ENCODE measurements at regions not wholly inside any gene's neighbourhood (a gene's known extent, or its start where the extent isn't known, plus 50 kb on each side); places are given as distances from the start of the nearest gene placed in this dataset.

DNA sequence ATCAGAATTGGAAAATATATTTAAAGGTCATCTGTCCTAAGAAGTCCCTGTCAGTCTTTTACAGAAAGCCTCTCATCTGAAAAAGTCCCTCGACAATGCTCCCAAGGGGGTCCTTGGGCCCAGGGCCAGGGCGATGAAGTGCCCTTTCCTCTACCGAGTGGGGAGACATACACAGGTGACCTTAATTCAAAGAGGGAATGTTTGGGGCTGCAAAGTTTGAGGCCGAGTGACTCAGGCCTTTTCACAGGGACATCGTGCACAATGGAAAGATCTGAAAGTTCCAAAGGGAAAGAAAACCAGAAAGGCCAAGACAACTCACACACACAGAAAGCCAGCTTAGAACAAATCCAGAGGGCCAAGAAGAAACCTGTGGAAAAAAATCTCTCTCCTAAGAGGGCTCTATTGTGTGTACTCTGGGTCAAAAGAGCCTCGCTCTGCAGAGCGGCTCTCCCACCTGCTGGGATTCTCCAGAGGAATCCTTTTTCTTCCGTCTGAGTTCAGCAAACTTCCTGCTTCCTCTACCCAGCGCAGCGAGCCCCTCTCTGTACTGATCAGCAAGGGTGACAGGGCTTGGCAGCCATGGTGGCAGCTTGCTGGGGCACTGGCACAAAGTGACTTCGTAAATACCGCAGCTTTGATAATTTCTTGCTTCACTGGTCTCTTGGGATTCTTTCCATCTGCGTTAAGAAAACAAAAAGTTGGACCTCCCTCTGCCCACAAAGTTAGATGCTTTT is 259.1 kb downstream of the OPA1 start:
- DNase-seq, result peak; percentile 8

DNA sequence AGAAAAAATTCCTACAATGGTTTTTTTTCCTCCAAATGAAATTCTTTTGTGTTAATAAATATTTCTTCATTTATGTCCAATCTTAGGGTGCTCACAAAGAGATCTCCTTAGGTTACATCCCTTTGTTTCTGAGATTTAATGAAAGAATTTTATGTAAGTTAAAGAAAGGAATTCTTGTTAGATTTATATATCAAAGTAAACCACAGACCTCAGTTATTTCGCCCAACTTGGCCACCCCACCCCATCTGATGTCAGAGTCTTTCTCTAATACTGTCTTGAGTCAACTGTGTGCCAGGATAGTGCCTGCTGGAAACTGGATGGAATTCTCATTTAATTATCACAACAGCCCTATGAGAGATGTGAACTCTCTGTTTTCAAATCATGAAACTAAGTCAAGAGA is 259.9 kb downstream of the OPA1 start:
- no peak for DNase-seq

- DNase-seq, result no peak
Measured at GRCh38 chr3:193853511-193854219, 260.7 kb downstream of the OPA1 start.

DNA sequence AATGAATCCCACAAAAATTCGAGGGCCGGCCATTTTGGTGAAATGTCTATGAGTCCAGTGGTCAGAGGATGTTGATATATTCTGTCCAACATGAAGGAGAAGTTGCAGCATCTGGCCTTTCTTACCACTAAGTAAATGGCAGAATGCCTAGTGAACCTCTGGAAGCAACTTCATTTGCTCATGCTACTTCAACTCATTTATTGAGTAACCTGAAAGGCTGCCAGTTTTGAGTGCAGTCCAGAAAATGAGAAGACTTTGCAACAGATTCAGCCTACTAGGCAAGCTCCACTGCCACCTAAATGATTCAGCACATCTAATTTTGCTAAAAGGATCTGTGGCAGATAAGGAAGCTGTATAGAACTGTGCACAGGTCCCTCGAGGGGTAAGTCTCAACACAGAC is 265.0 kb downstream of the OPA1 start:
- no peak for DNase-seq

- DNase-seq, result no peak
Measured at GRCh38 chr3:193859195-193859594, 266.2 kb downstream of the OPA1 start.

GRCh38 chr3:193861012-193861411 is 268.0 kb downstream of the OPA1 start:
- no peak for DNase-seq

- no peak for DNase-seq
Measured at GRCh38 chr3:193862843-193863242, 269.8 kb downstream of the OPA1 start.

DNA sequence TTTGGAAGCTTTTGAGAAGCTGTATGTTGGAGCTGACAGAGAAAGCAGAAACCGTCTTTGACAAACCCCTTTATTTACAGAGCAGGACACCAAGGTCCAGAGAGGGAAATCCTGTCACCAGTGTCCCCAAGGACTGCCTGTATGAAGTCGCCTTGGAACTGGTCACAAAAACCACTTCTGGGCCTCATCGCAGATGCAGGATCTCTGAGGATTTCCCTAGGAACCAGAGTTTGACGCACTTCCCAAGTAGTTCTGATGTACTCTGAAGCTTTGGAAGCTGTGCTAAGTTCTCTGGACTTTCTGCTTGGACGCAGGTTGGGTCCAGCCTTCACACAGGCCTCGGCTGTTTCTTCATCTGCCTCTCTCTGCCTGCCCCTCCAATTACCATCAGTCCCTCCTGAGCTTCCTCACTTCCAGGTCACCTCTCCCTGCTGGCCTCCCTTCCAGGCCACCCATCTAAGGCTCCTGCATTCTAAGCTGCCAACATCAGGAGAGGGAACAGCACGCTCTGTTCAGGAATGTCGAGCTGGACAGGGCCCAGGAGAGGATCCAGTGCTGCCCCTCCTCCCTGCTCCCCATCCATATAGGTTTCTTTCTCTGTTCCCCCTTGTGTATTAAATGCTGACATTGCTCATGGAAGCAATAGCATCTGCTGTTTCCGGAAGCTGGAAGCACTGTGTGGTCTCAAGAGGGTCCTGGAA is 270.8 kb downstream of the OPA1 start:
- no peak for DNase-seq

DNA sequence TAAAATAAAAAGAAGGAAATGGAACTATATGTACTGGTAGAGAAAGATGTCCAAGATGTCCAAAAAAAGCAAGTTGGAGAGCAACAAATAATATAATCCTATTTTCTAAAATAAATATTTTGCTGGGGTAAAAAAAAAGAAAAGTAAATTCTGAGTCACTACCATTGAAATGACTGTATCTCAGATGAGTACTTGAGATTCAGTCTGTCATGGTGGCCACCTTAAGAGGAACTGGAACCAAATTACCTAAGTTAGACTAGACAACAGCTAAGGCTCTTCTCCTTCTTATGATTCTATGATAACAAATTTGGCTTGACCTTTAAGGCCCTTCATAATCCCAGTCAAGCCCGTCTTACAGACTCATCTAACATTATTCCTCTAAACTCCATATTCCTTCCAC is 270.6 kb upstream of the HES1 start:
- DNase-seq, result no peak

DNA sequence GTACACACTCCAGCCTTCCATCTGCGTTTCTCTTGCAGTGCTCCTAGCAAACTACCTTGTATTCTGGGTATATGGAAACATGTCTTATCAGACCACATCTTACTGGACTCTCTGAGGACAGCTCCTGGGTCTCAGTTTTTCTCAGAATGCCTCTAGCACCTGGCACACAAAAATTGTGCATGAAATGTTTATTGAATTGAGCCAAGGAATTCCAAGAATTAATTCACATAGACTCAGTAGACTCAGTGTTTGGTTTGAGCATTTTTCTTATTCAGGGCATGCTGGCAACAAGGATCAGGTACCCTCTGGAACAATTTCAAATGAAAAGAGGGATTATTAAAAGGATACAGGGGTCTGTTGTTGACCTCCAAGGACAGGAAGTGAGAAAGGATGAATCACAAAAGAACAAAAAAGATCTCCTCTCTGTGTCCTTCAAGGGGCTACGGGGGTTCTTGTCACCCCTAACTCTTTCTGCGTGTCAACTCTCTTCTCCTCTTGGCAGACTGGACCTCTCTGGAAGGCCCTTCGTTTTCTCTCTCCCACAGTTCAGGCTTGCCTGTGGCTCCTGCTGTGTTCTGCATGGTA is 270.0 kb upstream of the HES1 start:
- no peak for DNase-seq

- no peak for DNase-seq
Measured at GRCh38 chr3:193868590-193868989, 267.4 kb upstream of the HES1 start.

GRCh38 chr3:193869221-193870201 is 266.4 kb upstream of the HES1 start:
- no peak for DNase-seq

DNA sequence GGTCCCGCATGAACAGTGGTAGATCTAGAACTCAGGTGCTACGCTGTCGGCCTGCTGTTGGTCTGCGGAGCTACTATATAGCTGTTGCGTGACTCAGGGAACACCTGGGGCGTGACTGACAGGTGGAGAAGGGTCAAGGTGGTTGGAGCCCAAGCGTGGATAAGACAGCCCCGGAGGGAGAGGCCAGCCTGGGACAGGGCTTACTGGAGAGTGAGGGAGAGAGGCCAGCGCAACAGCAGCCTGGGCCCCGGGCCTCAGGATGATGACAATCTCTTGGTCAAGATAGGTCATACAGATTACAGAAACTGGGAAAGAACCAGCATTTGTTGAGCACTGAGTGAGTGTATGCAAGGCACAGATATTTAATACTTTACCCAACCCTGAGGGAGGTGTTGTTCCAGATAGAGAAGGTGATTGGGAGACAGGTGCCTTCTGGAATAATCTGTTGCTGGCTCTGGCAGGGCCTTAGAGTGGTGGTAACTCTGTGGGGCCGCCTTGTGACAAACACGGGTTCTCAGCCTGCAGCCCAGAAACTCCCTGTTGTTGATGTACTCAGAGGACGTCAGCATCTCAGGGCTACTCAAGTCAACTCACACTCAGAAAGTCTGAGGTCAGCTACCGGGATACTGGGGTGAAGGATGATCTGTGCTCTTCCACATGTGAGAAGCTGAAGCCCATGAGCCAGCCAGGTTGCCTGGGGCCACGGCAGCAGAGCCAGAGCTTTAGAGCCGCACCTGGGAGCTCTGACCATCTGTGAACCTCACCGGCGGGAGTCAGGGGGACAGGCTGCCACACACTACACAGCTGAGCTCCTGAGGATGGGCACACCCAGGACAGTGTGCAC is 265.4 kb upstream of the HES1 start:
- no peak for DNase-seq

- DNase-seq, result no peak
Measured at GRCh38 chr3:193871220-193871485, 264.8 kb upstream of the HES1 start.

DNA sequence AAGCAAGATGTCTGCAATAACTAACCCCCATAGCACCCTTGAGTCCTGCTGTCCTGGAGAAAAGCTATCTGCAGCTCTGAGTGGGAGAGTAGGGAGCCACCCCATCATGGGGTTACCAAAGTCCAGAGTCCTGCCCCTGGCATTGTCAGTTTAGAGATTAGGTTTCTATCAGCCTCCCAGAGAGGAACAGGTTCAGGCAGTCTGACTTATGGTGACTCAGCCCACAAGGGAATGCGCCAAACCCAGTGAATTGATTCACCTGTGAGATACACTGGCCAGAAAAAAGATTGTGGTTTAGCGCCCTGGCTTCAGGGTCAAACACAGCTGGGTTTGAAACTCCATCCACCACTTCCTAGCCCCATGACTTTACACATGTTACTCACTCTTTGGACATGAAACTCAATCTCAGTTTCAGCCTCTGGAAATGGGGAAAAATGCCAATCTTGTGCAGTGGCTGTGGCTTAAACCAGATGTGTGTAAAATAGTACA is 263.6 kb upstream of the HES1 start:
- peak; percentile 22 for DNase-seq

- no peak for DNase-seq
Measured at GRCh38 chr3:193873426-193874201, 262.3 kb upstream of the HES1 start.

DNA sequence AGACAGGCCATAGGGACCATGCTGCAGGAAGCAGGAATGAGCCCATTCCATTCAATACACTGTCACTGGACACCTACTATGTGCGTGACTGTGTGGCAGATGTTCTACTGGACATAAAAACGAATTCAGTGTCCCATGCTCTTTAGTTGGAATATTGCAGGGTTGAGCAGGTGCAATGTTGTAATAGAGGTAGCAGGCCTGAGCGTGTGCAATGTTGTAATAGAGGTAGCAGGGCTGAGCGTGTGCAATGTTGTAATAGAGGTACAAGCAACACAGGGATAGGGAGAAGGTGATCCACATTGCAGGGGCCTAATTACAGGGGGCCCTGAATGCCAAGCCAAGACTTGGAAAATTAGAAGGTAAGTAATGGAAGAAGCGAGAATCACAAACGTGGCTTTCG is 261.4 kb upstream of the HES1 start:
- no peak for DNase-seq

DNA sequence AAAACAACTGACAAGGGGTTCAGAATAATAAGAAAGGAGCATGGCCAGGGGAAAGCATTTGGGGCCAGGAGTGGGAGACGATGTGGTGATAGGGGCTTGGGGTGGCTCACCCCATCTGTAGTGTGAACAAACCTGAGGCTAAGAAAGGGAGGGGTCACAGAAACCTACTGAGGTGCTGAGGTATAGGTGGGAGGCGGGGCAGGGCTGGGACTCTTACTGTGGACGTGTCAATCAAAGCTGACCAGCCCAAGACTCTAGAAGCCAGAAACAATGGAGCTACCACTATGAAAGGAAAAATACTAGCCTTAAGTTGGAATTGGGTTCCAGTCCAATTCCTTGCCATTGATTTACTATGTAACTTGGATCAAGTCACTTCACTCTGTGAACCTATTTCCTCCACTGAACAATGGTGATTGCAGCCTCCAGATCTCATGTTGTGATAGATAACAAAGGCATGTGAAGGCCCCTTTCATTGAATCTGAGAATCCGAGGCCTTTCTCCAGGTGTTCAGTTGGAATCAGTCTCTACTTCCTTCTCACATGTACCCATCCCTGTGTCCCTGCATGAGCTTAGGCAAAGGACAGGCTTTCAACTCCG is 260.9 kb upstream of the HES1 start:
- no peak for DNase-seq

DNA sequence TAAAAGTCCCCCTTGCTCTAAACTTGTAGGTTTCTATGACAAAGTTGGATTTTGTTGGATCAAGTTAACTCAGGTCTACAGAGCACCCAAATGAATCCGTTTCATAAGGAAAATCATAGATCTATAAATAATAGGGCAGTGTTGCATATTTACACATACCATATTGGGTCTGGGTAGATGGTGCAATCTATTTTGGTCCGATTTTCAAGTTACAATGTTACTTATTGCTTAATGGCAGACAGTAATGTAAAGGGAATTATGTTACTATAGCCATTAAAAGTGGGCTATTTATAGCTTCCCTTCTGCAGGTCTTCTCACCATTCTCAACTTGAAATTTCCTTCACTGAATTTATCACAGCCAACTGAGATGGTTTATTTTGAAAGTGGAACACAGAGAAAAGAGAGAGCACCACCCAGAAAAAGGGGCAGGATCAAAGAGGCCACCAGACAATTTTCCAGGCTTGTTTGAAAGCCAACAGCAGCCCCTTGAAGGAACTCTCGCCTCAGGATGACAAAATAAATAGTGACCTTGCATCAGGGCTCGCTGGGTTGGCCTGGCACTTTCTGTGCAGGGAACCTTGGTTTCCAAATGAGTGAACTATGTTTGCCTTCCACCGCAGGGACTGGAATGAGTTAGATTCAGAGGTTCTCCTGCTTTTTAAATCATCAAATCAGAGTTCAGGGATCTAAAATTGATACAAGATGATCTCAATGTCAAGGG is 260.2 kb upstream of the HES1 start:
- no peak for DNase-seq

Data from DMS153 (cell line).